ENCODE measurements at regions not wholly inside any gene's neighbourhood (a gene's known extent, or its start where the extent isn't known, plus 50 kb on each side); places are given as distances from the start of the nearest gene placed in this dataset.

DNA sequence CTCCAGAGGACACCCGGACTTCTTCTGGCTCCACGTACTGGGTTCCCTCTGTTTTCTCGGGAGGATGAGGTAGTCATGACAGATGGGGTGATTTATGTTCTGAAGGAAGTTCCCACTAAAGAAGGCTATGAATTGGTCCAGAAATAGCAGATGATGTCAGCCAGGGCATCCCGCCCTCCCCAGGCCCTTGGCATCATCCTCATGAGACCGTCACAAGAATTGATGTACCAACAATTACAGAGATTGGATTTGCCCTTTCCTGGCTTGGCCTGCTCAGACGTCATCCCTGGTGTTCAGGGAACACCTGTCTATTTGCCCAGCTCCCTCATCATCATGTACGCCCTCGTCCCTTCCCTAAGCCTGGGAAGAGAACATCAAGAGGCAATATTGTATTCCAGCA is 102.8 kb upstream of the CCL1 start:
- intact Hi-C loops (cut with DNase I), result loop anchor here in 1 of 10 donors (2.0 kb wide), 1 partner anchor 21 kb away; no protein-coding TSS in a partner anchor
- H3K27ac ChIP-seq, result no peak overlapping the region
- no peak for DNase-seq
- peak in 1 of 4 donors; percentile 29 for ATAC-seq
- H3K9me3 ChIP-seq, result no peaks in the 10 kb centered on the region
- peaks cover 0 to 20% (median 3%) of the 10 kb centered on the region in 9 donors for H3K27me3 ChIP-seq
- 51 to 64% (median 53%) methylated on average over 8 of the region's 8 CpGs for WGBS, 4 donors
- H3K36me3 ChIP-seq, result no peaks in the 10 kb centered on the region
- H3K4me3 ChIP-seq, result no peak overlapping the region
- no peaks in the 10 kb centered on the region for H3K4me1 ChIP-seq
- TF ChIP-seq, protein P1, sequence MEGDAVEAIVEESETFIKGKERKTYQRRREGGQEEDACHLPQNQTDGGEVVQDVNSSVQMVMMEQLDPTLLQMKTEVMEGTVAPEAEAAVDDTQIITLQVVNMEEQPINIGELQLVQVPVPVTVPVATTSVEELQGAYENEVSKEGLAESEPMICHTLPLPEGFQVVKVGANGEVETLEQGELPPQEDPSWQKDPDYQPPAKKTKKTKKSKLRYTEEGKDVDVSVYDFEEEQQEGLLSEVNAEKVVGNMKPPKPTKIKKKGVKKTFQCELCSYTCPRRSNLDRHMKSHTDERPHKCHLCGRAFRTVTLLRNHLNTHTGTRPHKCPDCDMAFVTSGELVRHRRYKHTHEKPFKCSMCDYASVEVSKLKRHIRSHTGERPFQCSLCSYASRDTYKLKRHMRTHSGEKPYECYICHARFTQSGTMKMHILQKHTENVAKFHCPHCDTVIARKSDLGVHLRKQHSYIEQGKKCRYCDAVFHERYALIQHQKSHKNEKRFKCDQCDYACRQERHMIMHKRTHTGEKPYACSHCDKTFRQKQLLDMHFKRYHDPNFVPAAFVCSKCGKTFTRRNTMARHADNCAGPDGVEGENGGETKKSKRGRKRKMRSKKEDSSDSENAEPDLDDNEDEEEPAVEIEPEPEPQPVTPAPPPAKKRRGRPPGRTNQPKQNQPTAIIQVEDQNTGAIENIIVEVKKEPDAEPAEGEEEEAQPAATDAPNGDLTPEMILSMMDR (IDR thresholded peaks at IDR 0.05), result no peak
- TF ChIP-seq POLR2A (IDR thresholded peaks at IDR 0.05), result no peak

DNA sequence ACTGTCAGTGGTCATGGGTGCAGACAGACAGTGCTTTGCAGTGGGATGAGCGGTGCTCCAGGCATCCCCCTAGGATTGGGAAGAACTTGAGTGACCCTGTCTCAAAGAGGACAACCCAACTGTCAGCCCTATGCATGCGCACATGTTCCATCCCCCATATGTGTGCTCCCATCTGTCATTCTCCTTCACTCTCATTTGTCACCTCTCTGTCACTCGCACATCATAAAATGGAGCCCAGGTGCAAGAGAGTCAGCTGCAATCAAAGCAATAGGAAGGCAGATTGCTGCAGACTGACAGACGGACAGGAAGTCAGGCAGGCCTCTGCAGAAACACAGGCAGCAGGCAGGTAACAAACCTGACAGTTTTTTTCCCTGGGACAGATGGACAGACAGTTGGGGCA is 101.8 kb upstream of the CCL1 start:
- DNase-seq (no peak), ATAC-seq (no peak)
- H3K27ac ChIP-seq, result no peak overlapping the region
- TF ChIP-seq POLR2A (IDR thresholded peaks at IDR 0.05), result no peak
- TF ChIP-seq, protein P1 (IDR thresholded peaks at IDR 0.05), result no peak
- intact Hi-C loops (cut with DNase I), result loop anchor here in 1 of 10 donors (2.0 kb wide), 1 partner anchor 20 kb away; no protein-coding TSS in a partner anchor
- no peaks in the 10 kb centered on the region for H3K4me1 ChIP-seq
- H3K9me3 ChIP-seq, result no peaks in the 10 kb centered on the region
- no peak overlapping the region for H3K4me3 ChIP-seq
- 80 to 87% (median 83%) methylated on average over 4 of the region's 4 CpGs for WGBS, 4 donors
- H3K36me3 ChIP-seq, result no peaks in the 10 kb centered on the region
- peaks cover 0 to 27% (median 3%) of the 10 kb centered on the region in 9 donors for H3K27me3 ChIP-seq

DNA sequence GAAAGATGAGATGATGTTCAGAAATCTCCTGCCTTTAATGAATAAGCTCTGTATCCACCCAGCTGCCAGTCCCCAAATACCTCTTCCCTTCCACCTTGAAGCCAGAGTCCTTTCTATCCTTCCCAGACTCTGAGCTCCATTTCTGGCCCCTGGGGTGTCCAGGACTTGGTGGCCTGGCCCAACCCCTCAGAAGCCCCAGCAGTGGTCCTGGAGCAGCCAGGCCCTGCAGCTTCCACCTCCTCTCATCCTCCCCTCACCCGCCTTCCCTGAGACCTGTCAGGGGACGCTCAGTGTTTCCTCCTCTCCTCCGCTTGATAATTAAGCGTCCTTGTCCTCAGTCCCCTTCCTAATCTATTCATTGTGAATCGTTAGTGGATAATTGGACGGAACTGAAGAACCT is 95.2 kb upstream of the CCL1 start:
- no peak for DNase-seq
- H3K36me3 ChIP-seq, result no peaks in the 10 kb centered on the region
- 50 to 55% (median 54%) methylated on average over 6 of the region's 6 CpGs for WGBS, 4 donors
- H3K27me3 ChIP-seq, result peaks cover 0 to 53% (median 10%) of the 10 kb centered on the region in 9 donors
- TF ChIP-seq, protein P1 (IDR thresholded peaks at IDR 0.05), result no peak
- TF ChIP-seq POLR2A (IDR thresholded peaks at IDR 0.05), result no peak
- intact Hi-C loops (cut with DNase I), result loop anchor here in 2 of 10 donors (5.0 to 10.0 kb wide), 2 partner anchors 57 to 64 kb away; no protein-coding TSS in a partner anchor
- no peak overlapping the region for H3K4me3 ChIP-seq
- no peaks in the 10 kb centered on the region for H3K4me1 ChIP-seq
- H3K9me3 ChIP-seq, result no peaks in the 10 kb centered on the region
- no peak overlapping the region for H3K27ac ChIP-seq
- ATAC-seq, result no peak

DNA sequence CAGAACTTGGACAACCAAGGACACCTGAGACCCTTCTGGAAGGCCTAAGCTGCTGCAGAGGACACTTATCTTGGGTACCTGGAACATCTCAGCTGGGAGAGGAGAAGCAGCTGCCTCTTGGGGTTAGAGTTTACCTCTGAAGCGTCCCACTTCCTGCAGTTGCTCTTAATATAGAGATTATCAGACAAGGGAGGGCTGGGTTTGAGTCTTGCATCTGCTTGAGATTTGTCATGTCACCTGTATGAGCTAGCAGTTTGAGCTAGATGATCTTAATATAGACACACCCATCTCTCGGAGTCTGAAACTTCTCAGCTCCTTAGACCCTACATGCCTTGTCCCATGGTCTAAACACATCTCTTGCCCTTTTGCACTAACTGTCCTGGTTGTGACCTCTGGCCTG is 93.1 kb upstream of the CCL1 start:
- intact Hi-C loops (cut with DNase I), result loop anchor here in 2 of 10 donors (5.0 to 10.0 kb wide), 2 partner anchors 59 to 66 kb away; no protein-coding TSS in a partner anchor
- WGBS, 4 donors, result 49 to 79% (median 66%) methylated on average over 2 of the region's 2 CpGs
- H3K9me3 ChIP-seq, result no peaks in the 10 kb centered on the region

More for the DNA sequence above, 93.1 kb upstream of the CCL1 start:
- ATAC-seq (no peak), DNase-seq (no peak)
- Histone ChIP-seq H3K4me3 (no peak overlapping the region), H3K36me3 (no peaks in the 10 kb centered on the region), H3K27ac (no peak overlapping the region), H3K27me3 (peaks cover 0 to 51% (median 14%) of the 10 kb centered on the region in 9 donors), H3K4me1 (no peaks in the 10 kb centered on the region)
- TF ChIP-seq, protein P1 (IDR thresholded peaks at IDR 0.05), result no peak
- no peak for TF ChIP-seq POLR2A (IDR thresholded peaks at IDR 0.05)

Data from heart left ventricle (tissue), 16 donors.